ENCODE measurements at regions not wholly inside any gene's neighbourhood (a gene's known extent, or its start where the extent isn't known, plus 50 kb on each side); places are given as distances from the start of the nearest gene placed in this dataset.

- Histone ChIP-seq H2BK15ac (ENCODE audit: low read depth, low read length) (no peak overlapping the region), H3K4ac (ENCODE audit: low read depth, low read length) (no peak overlapping the region), H3K14ac (replicated peaks; ENCODE audit: low read depth, low read length) (no peak overlapping the region), H3K4me3 (ENCODE audit: insufficient read depth, low read depth, low read length) (no peak overlapping the region), H3K27me3 (ENCODE audit: control insufficient read depth, insufficient read depth, low read length) (0 out of 2 replicates have a peak, but pooled peaks cover 2% of the 10 kb centered on the region), H3K79me1 (ENCODE audit: low read depth in 1 of 2, low read length in 2 of 2) (no peaks in the 10 kb centered on the region), H2BK20ac (ENCODE audit: low read depth, low read length) (no peak overlapping the region), H3K18ac (ENCODE audit: low read depth, low read length) (no peak overlapping the region), H4K8ac (ENCODE audit: low read depth in 2 of 2, low read length in 2 of 2) (no peak overlapping the region), H3K23ac (ENCODE audit: low read depth, low read length) (no peak overlapping the region), H3K4me1 (ENCODE audit: control insufficient read depth, insufficient read depth, low read length) (no peaks in the 10 kb centered on the region), H2BK5ac (ENCODE audit: low read depth, low read length, poor library complexity, severe bottlenecking) (no peak overlapping the region), H4K20me1 (ENCODE audit: insufficient read depth, low read length) (no peaks in the 10 kb centered on the region), H3K9ac (ENCODE audit: low read depth, low read length) (no peak overlapping the region), H3K27ac (ENCODE audit: insufficient read depth, low read length) (no peak overlapping the region), H2AK9ac (replicated peaks; ENCODE audit: low read depth, low read length, poor library complexity) (no peak overlapping the region), H3K9me1 (ENCODE audit: insufficient read depth, low read length) (no peaks in the 10 kb centered on the region), H3K4me2 (ENCODE audit: low read depth, low read length) (no peak overlapping the region), H4K91ac (ENCODE audit: insufficient read depth, low read depth, low read length) (no peak overlapping the region), H3K36me3 (ENCODE audit: control insufficient read depth, insufficient read depth, low read length) (no peaks in the 10 kb centered on the region), H2AFZ (replicated peaks; ENCODE audit: low read length, poor library complexity) (no peak overlapping the region), H4K5ac (ENCODE audit: low read depth, low read length) (no peak overlapping the region), H2BK120ac (ENCODE audit: low read depth, low read length) (no peak overlapping the region), H3K9me3 (ENCODE audit: control insufficient read depth, insufficient read depth, low read length) (no peaks in the 10 kb centered on the region), H3K56ac (ENCODE audit: extremely low read depth, insufficient read depth, low read length) (no peak overlapping the region), H2AK5ac (ENCODE audit: low read depth, low read length) (no peak overlapping the region)
- WGBS, 2 experiments (ENCODE audit: extremely low coverage in 2 of 2, insufficient read length in 1 of 2): 86% methylated on average over 1 of the region's 4 CpGs; no CpG with 5 or more reads in 1 of the 2 experiments
- TF ChIP-seq BHLHE40 (IDR thresholded peaks at IDR 0.05; ENCODE audit: low read depth, low read length) (no peak), RFX5 (IDR thresholded peaks at IDR 0.05; ENCODE audit: low read depth, low read length) (no peak), MAZ (IDR thresholded peaks at IDR 0.05; ENCODE audit: borderline replicate concordance, low read depth, low read length) (no peak), CHD1 (IDR thresholded peaks at IDR 0.05; ENCODE audit: low read depth, low read length) (no peak), POLR2A (IDR thresholded peaks at IDR 0.05; ENCODE audit: low read depth, low read length) (no peak)
- dilution Hi-C loops (cut with HindIII; ENCODE audit: low sequenced_read_pairs, unreplicated experiment): no loop called here
- ChIA-PET POLR2A (ENCODE audit: unreplicated experiment) (no interaction called here), CTCF (no interaction called here)
- ATAC-seq (ENCODE audit: low read depth): no peak
- in situ Hi-C loops (cut with MboI; ENCODE audit: low sequenced_read_pairs): no loop called here
- no TSS peak for BruUV-seq (replicated peaks)
- no peak for DNase-seq
- intact Hi-C loops (cut with micrococcal nuclease): loop anchor here (5.0 kb wide), 1 partner anchor 159 kb away; no protein-coding TSS in a partner anchor
Observed at GRCh38 chr11:112451250-112451649, 190.6 kb upstream of the PLET1 start.
